ENCODE measurements at regions not wholly inside any gene's neighbourhood (a gene's known extent, or its start where the extent isn't known, plus 50 kb on each side); places are given as distances from the start of the nearest gene placed in this dataset.

DNA sequence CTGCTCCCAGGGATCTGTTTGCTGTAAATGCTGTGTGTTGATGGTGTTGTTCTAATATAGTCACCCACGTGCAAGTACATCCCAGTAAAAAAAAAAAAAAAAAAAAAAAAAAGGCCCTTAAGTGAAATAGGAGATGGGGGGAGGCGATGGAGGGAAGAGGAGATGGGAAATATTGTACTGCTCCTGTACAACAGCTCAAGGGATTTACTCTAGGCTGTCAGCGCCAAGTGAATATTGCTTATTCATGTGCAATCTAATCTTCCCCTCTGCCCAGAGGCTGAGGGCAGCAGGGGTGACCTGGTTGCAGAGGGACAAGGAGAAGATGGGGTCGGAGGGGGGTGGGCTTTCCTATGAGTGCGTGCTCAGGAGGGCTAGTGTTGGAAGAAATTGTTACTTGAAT is 206.2 kb upstream of the CADM1 start:
- TF ChIP-seq, protein P1, sequence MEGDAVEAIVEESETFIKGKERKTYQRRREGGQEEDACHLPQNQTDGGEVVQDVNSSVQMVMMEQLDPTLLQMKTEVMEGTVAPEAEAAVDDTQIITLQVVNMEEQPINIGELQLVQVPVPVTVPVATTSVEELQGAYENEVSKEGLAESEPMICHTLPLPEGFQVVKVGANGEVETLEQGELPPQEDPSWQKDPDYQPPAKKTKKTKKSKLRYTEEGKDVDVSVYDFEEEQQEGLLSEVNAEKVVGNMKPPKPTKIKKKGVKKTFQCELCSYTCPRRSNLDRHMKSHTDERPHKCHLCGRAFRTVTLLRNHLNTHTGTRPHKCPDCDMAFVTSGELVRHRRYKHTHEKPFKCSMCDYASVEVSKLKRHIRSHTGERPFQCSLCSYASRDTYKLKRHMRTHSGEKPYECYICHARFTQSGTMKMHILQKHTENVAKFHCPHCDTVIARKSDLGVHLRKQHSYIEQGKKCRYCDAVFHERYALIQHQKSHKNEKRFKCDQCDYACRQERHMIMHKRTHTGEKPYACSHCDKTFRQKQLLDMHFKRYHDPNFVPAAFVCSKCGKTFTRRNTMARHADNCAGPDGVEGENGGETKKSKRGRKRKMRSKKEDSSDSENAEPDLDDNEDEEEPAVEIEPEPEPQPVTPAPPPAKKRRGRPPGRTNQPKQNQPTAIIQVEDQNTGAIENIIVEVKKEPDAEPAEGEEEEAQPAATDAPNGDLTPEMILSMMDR (IDR thresholded peaks at IDR 0.05 in 4 of 5, conservative IDR thresholded peaks at IDR 0.05 in 1 of 5) = no peak
- TF ChIP-seq POLR2A (IDR thresholded peaks at IDR 0.05) = no peak

Data from gastrocnemius medialis (tissue), 4 donors.